HG03045 (cell line): ENCODE measurements at regions not wholly inside any gene's neighbourhood (a gene's known extent, or its start where the extent isn't known, plus 50 kb on each side); places are given as distances from the start of the nearest gene placed in this dataset.

Source experiments
- ATAC-seq: cut with Tn5 transposase; IDR thresholded peaks from one replicate; pipeline ENCODE4 v1.9.1; 2021; ENCODE audit warnings: mild to moderate bottlenecking, moderate library complexity; ENCODE audit not compliant: unreplicated experiment

DNA sequence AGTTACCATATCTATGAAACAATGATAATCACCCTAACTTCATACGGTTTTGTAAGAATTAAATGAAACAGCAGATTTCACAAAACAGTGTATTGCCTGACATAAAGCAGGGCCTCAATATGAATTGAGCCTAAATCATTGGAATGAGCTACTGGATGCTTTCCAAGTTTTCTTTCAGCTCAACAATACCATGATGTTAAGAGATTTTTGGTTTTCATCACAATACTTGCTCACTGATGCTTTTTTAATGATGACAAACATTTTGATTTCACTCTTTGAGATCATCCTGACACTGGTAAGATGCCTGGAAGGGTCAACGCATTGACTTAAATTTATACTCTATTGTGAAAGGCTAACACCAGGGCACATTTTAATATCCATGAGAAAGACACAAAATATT lies 377.5 kb downstream of the ZNF521 start:
- ATAC-seq, result no peak

DNA sequence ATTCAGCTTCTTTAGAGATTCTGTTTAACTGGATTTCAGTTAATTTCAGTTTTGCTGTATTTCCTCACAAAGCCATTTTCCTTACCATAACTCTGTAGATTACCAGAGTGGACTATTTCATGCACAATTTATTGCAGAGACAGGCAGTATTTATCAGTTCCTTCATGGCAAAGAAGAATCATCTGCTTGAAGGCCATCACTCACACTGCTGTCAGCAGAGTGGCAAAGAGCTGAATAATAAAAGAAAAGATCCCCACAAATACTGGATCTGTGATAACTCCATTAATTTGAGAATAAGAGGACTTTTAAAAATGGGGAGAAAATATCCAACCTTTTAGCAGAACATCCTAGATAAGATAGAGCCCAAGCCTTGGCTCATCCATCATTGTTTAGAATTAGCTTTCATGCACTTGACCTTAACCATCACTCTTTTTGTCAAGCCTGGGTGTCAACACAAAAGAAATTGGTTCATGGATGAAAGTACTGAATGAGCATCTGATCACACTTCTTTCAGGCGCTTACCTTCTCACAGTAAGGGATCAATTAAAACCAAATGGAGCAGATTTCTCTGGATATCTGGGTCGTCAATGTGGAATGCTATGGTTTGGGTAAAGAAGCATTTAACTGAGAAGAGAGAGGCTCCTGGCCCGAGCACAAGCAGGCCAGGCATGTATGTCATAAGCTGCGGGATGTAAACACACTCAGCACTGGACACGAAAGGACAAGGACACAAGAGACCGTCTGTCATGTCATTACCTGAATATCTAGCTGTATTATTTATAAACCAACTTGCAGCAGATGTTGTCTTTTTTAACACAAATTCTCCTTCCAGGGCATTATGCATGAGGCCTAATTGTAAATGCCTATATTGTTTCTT lies 376.2 kb downstream of the ZNF521 start:
- ATAC-seq, result no peak

- no peak for ATAC-seq
Observed at GRCh38 chr18:24976502-24976901, 375.5 kb downstream of the ZNF521 start.

GRCh38 chr18:24979235-24979634 lies 372.7 kb downstream of the ZNF521 start:
- no peak for ATAC-seq

GRCh38 chr18:24982831-24983230 lies 369.1 kb downstream of the ZNF521 start:
- no peak for ATAC-seq

GRCh38 chr18:24983566-24984139 lies 368.3 kb downstream of the ZNF521 start:
- ATAC-seq, result no peak

DNA sequence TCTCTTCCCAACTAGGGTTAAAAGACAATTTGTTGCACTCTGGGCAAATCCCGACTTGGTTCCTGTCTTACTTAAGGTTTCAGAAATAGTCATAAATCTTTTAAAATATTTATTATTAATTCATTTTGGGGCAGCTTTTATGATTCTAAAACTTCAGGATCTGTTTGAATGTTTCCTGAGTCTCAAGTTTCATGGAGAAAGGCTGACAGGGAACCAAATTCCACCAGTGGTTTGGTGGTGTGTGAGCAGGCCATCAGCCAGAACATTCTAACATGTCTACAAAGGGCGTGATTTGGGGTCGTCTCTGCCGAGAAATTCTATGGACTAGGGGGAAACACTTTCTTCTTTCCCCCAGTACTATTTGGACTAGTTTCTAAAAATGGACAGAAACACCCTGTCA lies 366.4 kb downstream of the ZNF521 start:
- no peak for ATAC-seq

GRCh38 chr18:24986666-24987302 lies 365.2 kb downstream of the ZNF521 start:
- ATAC-seq, result no peak

GRCh38 chr18:24987303-24988252 lies 364.4 kb downstream of the ZNF521 start:
- ATAC-seq, result no peak

GRCh38 chr18:24988253-24988840 lies 363.6 kb downstream of the ZNF521 start:
- no peak for ATAC-seq

DNA sequence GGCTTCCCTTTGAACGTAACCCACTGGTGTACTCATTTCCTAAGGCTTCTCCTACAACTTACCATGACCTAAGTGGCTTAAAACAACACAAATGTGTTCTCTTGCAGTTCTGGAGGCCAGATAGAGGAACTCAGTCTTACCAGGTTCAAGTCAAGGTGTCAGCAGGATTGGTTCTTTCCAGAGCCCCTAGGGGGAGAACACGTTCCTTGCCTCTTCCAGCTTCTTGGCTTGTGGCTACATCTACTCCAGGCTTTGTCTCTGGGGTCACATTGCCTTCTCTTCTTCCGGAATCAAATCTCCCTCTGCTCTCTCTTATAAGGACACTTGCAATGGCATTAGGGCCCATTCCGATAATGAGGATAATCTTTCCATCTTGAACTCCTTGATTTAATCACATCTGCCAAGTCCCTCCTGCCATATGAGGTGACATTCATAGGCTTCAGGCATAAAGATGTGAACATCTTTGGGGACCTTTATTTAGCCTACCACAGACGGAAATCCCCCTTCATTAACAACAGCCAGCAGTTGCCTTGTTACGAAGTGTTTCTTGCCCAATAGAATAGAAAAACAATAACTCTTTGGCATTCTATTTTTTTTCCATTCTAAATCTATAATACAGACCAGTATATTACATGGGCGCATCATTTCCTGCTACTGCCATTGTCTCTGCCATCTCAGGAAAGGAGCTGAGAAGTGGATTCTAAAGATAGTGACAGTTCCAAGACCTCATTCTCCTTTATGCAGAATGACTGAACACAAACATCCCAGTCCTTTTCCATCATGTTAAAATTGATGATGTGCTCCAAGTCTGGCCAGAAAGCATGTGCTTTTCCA lies 362.0 kb downstream of the ZNF521 start:
- no peak for ATAC-seq

GRCh38 chr18:24990671-24991134 lies 361.3 kb downstream of the ZNF521 start:
- no peak for ATAC-seq

- no peak for ATAC-seq
Observed at GRCh38 chr18:24991141-24992060, 360.6 kb downstream of the ZNF521 start.

- no peak for ATAC-seq
Observed at GRCh38 chr18:24992491-24992890, 359.5 kb downstream of the ZNF521 start.

DNA sequence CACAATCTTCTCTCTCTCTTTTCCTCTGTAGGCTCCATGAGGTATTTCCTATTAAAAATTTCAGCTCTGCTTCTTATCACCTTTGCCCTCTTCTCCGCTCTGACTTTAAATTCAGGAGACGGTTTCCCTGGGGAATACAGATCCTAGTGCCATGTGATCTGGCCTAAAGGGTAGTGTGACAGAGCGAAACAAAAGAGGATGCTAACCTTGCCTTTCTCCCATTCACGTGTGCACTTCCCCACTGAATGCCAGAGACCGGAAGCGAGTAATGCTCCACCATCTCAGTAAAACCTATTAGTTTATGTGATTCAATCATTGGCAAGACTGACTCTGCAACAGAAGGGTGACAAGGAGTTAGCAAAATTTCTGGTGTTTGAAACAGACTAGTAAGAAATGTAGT lies 358.3 kb downstream of the ZNF521 start:
- no peak for ATAC-seq

DNA sequence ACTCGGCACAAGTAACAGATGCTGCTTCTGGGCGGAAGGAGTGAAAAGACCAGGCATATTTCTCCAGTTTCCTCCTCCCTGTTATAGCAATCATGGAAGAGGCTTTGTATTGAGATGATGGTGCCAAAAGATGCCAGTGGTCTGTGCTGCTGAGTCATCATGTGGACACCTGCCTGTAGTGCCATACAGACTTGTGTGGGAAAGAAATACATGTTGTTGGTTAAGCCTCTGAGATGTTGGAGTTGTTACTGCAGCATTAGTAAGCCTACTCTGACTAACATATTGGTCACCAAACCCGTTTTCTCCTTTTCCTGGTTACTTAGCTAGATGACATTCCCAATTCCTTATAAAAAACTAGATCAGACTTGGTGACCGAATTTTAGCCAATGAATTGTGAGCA lies 356.9 kb downstream of the ZNF521 start:
- no peak for ATAC-seq

DNA sequence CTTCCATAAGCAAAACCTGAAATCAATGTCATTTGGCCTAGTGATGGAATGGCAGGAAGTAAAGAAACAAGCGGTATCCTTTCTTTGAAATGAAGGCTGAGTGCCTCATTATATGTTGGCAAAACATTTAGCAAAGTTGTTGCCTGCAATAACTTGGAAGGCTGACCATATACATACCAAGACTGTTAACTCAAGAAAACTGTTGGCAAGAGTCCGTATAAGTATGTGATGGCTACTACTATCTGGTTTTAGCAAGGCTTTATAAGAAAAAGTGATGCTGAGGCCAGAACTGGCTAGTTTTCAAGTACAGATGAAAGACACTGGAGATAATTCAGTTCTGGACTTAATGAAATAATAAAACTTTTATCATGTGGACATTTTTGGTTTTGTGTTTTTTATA lies 356.2 kb downstream of the ZNF521 start:
- no peak for ATAC-seq

- ATAC-seq, result no peak
Observed at GRCh38 chr18:24999650-25000267, 352.2 kb downstream of the ZNF521 start.
